SK-N-SH (cell line): ENCODE measurements at regions not wholly inside any gene's neighbourhood (a gene's known extent, or its start where the extent isn't known, plus 50 kb on each side); places are given as distances from the start of the nearest gene placed in this dataset.

ENCODE experiments used
- CTCF ChIA-PET: fragments of 300-600, 350-600 bp; formaldehyde crosslinking; extraction: SDS; loops from one replicate; lab custom pipeline; 2021; lab: Yijun Ruan, JAX
- POLR2A ChIA-PET: fragments of 350-600 bp; sonication (Branson Sonifier 250); formaldehyde crosslinking; extraction: SDS; loops from one replicate; lab custom pipeline; 2020; ENCODE audit warnings: antibody characterized with exemption, inconsistent platforms; lab: Yijun Ruan, JAX
- DNase-seq: peaks from one replicate; pipeline ENCODE4 v3.0.0; 2012
- H2AFZ ChIP-seq: fragments of 200-600 bp; sonication (generic); 2 replicates; pipeline ENCODE4 v1.8.1; 2016; ENCODE audit warnings: antibody characterized with exemption, mild to moderate bottlenecking, low read depth
- H3F3A ChIP-seq: fragments of 200-600 bp; sonication (generic); replicated peaks from 2 replicates; pipeline ENCODE3; 2016; ENCODE audit warnings: antibody characterized with exemption, mild to moderate bottlenecking; ENCODE audit not compliant: insufficient read depth
- H3K27ac ChIP-seq, 2 experiments: fragments of 200-500 bp in 1 of 2; fragments of 200-600 bp in 1 of 2; sonication (Bioruptor generic) in 1 of 2; sonication (generic), shearing (Covaris generic) in 1 of 2; 2 replicates each; pipeline versions ENCODE4 v1.5.1 to v1.6.1; 2014 to 2016; ENCODE audit warnings: low read depth in 2 of 2, inconsistent platforms in 1 of 2, low read length in 1 of 2, mild to moderate bottlenecking in 1 of 2, mixed read lengths in 1 of 2
- H3K27me3 ChIP-seq: fragments of 200-600 bp; sonication (generic), shearing (Covaris generic); 2 replicates; pipeline ENCODE4 v1.6.1; 2016; ENCODE audit warnings: mixed run types; ENCODE audit not compliant: insufficient read depth
- H3K36me3 ChIP-seq, 2 experiments: fragments of 200-500 bp in 1 of 2; fragments of 200-600 bp in 1 of 2; sonication (Bioruptor generic) in 1 of 2; sonication (generic) in 1 of 2; replicated peaks in 1 of 2; 2 replicates each; pipeline versions ENCODE3 to v1.5.1; 2014 to 2016; ENCODE audit warnings: low read length in 1 of 2, mild to moderate bottlenecking in 1 of 2; ENCODE audit not compliant: insufficient read depth in 2 of 2, control insufficient read depth in 1 of 2
- H3K4me1 ChIP-seq, 2 experiments: fragments of 200-500 bp in 1 of 2; fragments of 200-600 bp in 1 of 2; sonication (Bioruptor generic) in 1 of 2; sonication (generic), shearing (Covaris generic) in 1 of 2; 2 replicates each; pipeline versions ENCODE4 v1.5.1 to v1.6.1; 2014 to 2016; ENCODE audit warnings: low read depth in 1 of 2, low read length in 1 of 2, mixed run types in 1 of 2; ENCODE audit not compliant: insufficient read depth in 2 of 2, control insufficient read depth in 1 of 2
- H3K4me2 ChIP-seq: fragments of 200-600 bp; sonication (generic), shearing (Covaris generic); 2 replicates; pipeline ENCODE4 v1.6.1; 2017; ENCODE audit warnings: mixed run types
- H3K4me3 ChIP-seq, 2 experiments: fragments of 200-500 bp in 1 of 2; fragments of 200-600 bp in 1 of 2; sonication (Bioruptor generic) in 1 of 2; sonication (generic), shearing (Covaris generic) in 1 of 2; 2 replicates each; pipeline versions ENCODE4 v1.5.1 to v1.8.1; 2014 to 2016; ENCODE audit warnings: low read depth in 2 of 2, inconsistent platforms in 1 of 2, low read length in 1 of 2, mild to moderate bottlenecking in 1 of 2, mixed read lengths in 1 of 2, moderate library complexity in 1 of 2
- H3K79me2 ChIP-seq: fragments of 200-600 bp; sonication (generic); 2 replicates; pipeline ENCODE4 v1.8.1; 2017; ENCODE audit warnings: mild to moderate bottlenecking; ENCODE audit not compliant: insufficient read depth
- H3K9ac ChIP-seq: fragments of 200-600 bp; sonication (generic); 2 replicates; pipeline ENCODE4 v1.6.1; 2017; ENCODE audit warnings: mixed run types
- H3K9me2 ChIP-seq: fragments of 200-600 bp; sonication (generic); 2 replicates; pipeline ENCODE4 v1.6.1; 2017; ENCODE audit warnings: mixed run types
- H3K9me3 ChIP-seq: fragments of 200-600 bp; sonication (generic); 2 replicates; pipeline ENCODE4 v1.6.1; 2017; ENCODE audit warnings: mixed run types, mild to moderate bottlenecking, moderate library complexity
- H4K20me1 ChIP-seq: fragments of 200-600 bp; sonication (generic); 2 replicates; pipeline ENCODE4 v1.6.1; 2017; ENCODE audit warnings: mild to moderate bottlenecking, mixed run types; ENCODE audit not compliant: insufficient read depth
- CHD2 ChIP-seq: fragments of 150-350 bp; IDR thresholded peaks from 2 replicates; pipeline ENCODE4 v1.6.1; 2018; ENCODE audit warnings: low read length; ENCODE audit not compliant: partially characterized antibody
- EP300 ChIP-seq, 2 experiments: IDR thresholded peaks; 2 replicates each; pipeline versions ENCODE4 v1.4.0 to v1.6.1; 2012; ENCODE audit warnings: borderline replicate concordance in 1 of 2, low read depth in 1 of 2, low read length in 1 of 2
- FOSL2 ChIP-seq: IDR thresholded peaks from 2 replicates; pipeline ENCODE4 v1.4.0; 2012; ENCODE audit warnings: low read depth, mild to moderate bottlenecking, moderate library complexity, borderline replicate concordance
- FOXM1 ChIP-seq: IDR thresholded peaks from 2 replicates; pipeline ENCODE4 v1.4.0; 2012; ENCODE audit warnings: low read depth, mild to moderate bottlenecking
- GABPA ChIP-seq: IDR thresholded peaks from 2 replicates; pipeline ENCODE4 v1.4.0; 2012; ENCODE audit warnings: low read depth, mild to moderate bottlenecking
- IRF3 ChIP-seq: fragments of 150-350 bp; IDR thresholded peaks from 2 replicates; pipeline ENCODE4 v1.6.1; 2016; ENCODE audit warnings: mild to moderate bottlenecking, low read depth, low read length
- JUND ChIP-seq: IDR thresholded peaks from 2 replicates; pipeline ENCODE4 v1.4.0; 2012
- MXI1 ChIP-seq: IDR thresholded peaks from 2 replicates; pipeline ENCODE4 v1.6.1; 2012; ENCODE audit warnings: mild to moderate bottlenecking, low read depth, low read length, improper control_type of control experiment
- NRF1 ChIP-seq: IDR thresholded peaks from 2 replicates; pipeline ENCODE4 v1.6.1; 2012; ENCODE audit warnings: low read depth, mild to moderate bottlenecking, low read length
- PBX3 ChIP-seq: IDR thresholded peaks from 2 replicates; pipeline ENCODE4; 2012
- POLR2AphosphoS5 ChIP-seq: IDR thresholded peaks from 2 replicates; pipeline ENCODE4 v1.6.1; 2012; ENCODE audit warnings: low read depth, low read length
- RAD21 ChIP-seq: IDR thresholded peaks from 2 replicates; pipeline ENCODE4 v1.6.1; 2012; ENCODE audit warnings: mild to moderate bottlenecking, low read length
- RXRA ChIP-seq: IDR thresholded peaks from 2 replicates; pipeline ENCODE4 v1.4.0; 2012; ENCODE audit warnings: low read depth, mild to moderate bottlenecking, borderline replicate concordance
- SIN3A ChIP-seq: IDR thresholded peaks from 2 replicates; pipeline ENCODE4 v1.6.1; 2012; ENCODE audit warnings: low read depth, mild to moderate bottlenecking, low read length, moderate library complexity, borderline replicate concordance
- SMC3 ChIP-seq: IDR thresholded peaks from 2 replicates; pipeline ENCODE4 v1.6.1; 2012; ENCODE audit warnings: low read depth, low read length, improper control_type of control experiment
- TCF12 ChIP-seq: IDR thresholded peaks from 2 replicates; pipeline ENCODE4 v1.4.0; 2012
- YY1 ChIP-seq: IDR thresholded peaks from 2 replicates; pipeline ENCODE4 v1.4.0; 2012; ENCODE audit warnings: low read depth, mild to moderate bottlenecking
- WGBS: methylation state at CpG from one replicate; pipeline ENCODE4 v1.1.6; 2017; ENCODE audit warnings: low lambda C conversion rate; 5-methylcytosine and 5-hydroxymethylcytosine counted together
- TF ChIP-seq, protein P1 (sequence below): IDR thresholded peaks from 2 replicates; pipeline ENCODE4 v1.6.1; 2012; ENCODE audit warnings: mild to moderate bottlenecking, low read depth, low read length, moderate library complexity
- TF ChIP-seq, protein P2 (sequence below): IDR thresholded peaks from 2 replicates; pipeline ENCODE4 v1.4.0; 2012; ENCODE audit warnings: low read depth, borderline replicate concordance

GRCh38 chr15:77815015-77815414, 182.3 kb upstream of the LINGO1 start:
- H3K79me2 ChIP-seq = no peaks in the 10 kb centered on the region
- ChIA-PET POLR2A (no interaction called here), CTCF (interaction anchor here (1.0 to 3.9 kb wide), 2 partner anchors 165 to 182 kb away, joined by 3 to 20 read pairs; partner anchors contain the start of gene LINGO1)
- H3K9ac ChIP-seq = no peak overlapping the region
- H3K4me2 ChIP-seq = no peak overlapping the region
- peaks cover 0 to 3% of the 10 kb centered on the region in 2 experiments; a peak in 1 of 4 replicates for H3K4me1 ChIP-seq
- no peaks in the 10 kb centered on the region for H3K36me3 ChIP-seq
- DNase-seq = no peak
- 43% methylated on average over 2 of the region's 7 CpGs for WGBS
- no peak overlapping the region for H3K4me3 ChIP-seq
- H3K27ac ChIP-seq = no peak overlapping the region
- no peaks in the 10 kb centered on the region for H3K9me3 ChIP-seq
- TF ChIP-seq JUND = no peak
- no peak for TF ChIP-seq MXI1
- no peak for TF ChIP-seq YY1
- no peak for TF ChIP-seq RXRA
- TF ChIP-seq SIN3A = no peak
- TF ChIP-seq PBX3 = no peak
- no peak for TF ChIP-seq EP300 (IDR thresholded peaks at IDR 0.05; ENCODE audit: borderline replicate concordance in 1 of 2, low read depth in 1 of 2, low read length in 1 of 2)
- no peak for TF ChIP-seq TCF12
- no peak for TF ChIP-seq FOSL2
- TF ChIP-seq GABPA = no peak
- TF ChIP-seq SMC3 = no peak
- no peak for TF ChIP-seq IRF3
- TF ChIP-seq, protein P1, sequence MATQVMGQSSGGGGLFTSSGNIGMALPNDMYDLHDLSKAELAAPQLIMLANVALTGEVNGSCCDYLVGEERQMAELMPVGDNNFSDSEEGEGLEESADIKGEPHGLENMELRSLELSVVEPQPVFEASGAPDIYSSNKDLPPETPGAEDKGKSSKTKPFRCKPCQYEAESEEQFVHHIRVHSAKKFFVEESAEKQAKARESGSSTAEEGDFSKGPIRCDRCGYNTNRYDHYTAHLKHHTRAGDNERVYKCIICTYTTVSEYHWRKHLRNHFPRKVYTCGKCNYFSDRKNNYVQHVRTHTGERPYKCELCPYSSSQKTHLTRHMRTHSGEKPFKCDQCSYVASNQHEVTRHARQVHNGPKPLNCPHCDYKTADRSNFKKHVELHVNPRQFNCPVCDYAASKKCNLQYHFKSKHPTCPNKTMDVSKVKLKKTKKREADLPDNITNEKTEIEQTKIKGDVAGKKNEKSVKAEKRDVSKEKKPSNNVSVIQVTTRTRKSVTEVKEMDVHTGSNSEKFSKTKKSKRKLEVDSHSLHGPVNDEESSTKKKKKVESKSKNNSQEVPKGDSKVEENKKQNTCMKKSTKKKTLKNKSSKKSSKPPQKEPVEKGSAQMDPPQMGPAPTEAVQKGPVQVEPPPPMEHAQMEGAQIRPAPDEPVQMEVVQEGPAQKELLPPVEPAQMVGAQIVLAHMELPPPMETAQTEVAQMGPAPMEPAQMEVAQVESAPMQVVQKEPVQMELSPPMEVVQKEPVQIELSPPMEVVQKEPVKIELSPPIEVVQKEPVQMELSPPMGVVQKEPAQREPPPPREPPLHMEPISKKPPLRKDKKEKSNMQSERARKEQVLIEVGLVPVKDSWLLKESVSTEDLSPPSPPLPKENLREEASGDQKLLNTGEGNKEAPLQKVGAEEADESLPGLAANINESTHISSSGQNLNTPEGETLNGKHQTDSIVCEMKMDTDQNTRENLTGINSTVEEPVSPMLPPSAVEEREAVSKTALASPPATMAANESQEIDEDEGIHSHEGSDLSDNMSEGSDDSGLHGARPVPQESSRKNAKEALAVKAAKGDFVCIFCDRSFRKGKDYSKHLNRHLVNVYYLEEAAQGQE = no peak
- TF ChIP-seq RAD21 = no peak
- TF ChIP-seq CHD2 = no peak
- no peak for TF ChIP-seq FOXM1
- TF ChIP-seq POLR2AphosphoS5 = no peak
- no peak for TF ChIP-seq NRF1
- TF ChIP-seq, protein P2, sequence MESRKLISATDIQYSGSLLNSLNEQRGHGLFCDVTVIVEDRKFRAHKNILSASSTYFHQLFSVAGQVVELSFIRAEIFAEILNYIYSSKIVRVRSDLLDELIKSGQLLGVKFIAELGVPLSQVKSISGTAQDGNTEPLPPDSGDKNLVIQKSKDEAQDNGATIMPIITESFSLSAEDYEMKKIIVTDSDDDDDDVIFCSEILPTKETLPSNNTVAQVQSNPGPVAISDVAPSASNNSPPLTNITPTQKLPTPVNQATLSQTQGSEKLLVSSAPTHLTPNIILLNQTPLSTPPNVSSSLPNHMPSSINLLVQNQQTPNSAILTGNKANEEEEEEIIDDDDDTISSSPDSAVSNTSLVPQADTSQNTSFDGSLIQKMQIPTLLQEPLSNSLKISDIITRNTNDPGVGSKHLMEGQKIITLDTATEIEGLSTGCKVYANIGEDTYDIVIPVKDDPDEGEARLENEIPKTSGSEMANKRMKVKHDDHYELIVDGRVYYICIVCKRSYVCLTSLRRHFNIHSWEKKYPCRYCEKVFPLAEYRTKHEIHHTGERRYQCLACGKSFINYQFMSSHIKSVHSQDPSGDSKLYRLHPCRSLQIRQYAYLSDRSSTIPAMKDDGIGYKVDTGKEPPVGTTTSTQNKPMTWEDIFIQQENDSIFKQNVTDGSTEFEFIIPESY = no peak
- TF ChIP-seq, all 33 proteins: peak for 0
- Histone ChIP-seq H3K27me3 (peaks cover 14% of the 10 kb centered on the region; the same call in 1 of the 2 replicates), H3K9me2 (no peaks in the 10 kb centered on the region), H2AFZ (no peak overlapping the region), H3F3A (no peaks in the 10 kb centered on the region), H4K20me1 (no peaks in the 10 kb centered on the region)
